AG08396 (cell line): ENCODE measurements at regions not wholly inside any gene's neighbourhood (a gene's known extent, or its start where the extent isn't known, plus 50 kb on each side); places are given as distances from the start of the nearest gene placed in this dataset.

Experiments
- DNase-seq: peaks from one replicate; pipeline ENCODE4 v3.0.0; 2012; ENCODE audit warnings: low spot score, mixed read lengths

DNA sequence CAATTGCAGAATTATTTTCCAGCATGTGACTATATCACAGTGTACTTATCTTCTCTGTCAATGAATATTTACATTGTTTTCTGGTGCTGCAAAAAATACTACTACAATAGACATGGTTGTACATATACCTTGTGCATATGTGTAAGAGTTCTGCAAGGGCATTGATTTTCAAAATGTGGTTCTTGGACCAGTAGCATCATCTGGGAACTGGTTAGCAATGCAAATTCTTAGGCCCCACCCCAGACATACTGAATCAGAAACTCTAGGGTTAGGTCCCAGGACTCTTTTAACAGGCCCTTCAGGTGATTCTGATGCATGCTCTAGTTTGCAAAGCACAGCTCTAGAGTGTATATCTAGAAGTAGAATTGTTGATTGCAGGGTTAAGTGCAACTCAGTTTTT lies 292.3 kb downstream of the ZNF621 start:
- no peak for DNase-seq

GRCh38 chr3:40821315-40821714 lies 296.6 kb downstream of the ZNF621 start:
- no peak for DNase-seq

DNA sequence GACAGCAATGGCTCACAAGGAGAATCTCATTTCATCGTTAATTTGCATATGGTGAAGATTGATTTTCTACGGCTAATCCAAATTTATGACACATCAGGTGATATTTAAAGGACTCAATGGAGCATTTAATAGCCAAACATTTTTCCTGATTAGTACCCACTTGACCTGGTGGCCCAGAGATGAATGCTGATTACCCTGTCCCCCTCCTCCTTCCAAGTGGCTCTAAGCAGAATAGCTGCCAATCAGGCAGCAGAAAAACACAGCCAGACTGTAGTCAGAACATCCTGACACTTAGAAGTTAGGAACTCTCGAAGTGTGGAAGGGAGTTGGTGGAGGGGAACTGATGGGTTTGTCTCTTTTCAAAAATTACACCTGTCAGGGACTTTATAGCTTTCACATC lies 302.5 kb downstream of the ZNF621 start:
- no peak for DNase-seq

GRCh38 chr3:40827942-40828688 lies 303.4 kb downstream of the ZNF621 start:
- DNase-seq: no peak

DNA sequence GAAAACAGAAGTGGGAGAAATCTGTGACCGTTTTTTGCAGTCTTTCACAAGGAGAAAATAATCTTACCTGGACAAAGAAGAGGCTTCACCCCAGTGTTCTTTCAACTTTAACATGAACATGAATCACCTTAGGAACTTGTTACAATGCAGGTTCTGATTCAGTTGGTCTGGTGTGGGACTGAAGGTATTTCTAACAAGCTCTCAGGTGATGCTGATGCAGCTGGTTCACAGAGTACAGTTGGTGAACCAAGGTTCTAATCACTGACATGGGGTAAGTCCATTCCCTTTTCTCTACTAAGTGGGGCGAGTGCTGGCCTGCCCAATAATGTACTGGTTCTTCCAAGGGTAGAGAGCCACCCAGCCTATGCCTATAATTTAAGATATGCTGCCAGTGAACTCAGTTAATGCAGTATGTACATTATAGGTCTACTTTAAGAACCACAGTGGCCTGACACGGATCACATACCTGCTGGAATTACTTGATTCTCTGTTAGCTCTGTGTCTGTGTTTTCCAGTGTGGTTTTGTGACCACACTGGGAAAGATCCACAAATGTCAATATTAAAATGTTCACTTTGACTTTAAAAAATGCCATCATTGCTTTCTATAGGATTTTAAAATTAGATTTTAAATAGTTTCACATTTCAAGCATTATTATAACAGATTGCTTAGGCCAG lies 304.1 kb downstream of the ZNF621 start:
- no peak for DNase-seq

- no peak for DNase-seq
Observed at GRCh38 chr3:40829876-40830275, 305.1 kb downstream of the ZNF621 start.

- DNase-seq: no peak
Observed at GRCh38 chr3:40837300-40837699, 312.5 kb downstream of the ZNF621 start.

DNA sequence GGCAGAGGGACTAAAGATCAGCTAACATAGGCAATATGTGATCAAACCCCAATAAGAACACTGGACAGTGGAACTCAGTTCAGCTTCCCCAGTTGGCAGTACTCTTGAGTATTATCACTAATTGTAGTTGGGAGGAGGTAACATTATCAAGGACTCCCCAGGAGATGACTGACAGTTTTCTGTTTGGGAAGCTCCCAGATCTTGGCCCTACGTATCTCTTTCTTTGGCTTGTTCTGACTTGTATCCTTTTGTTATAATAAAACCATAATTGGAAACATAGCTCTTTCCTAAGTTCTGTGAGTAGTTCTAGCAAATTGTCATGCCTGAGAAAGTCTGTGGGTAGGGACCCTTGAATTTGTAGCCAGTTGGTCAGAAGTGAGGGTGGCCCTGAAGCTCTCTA lies 316.4 kb downstream of the ZNF621 start:
- DNase-seq: no peak

DNA sequence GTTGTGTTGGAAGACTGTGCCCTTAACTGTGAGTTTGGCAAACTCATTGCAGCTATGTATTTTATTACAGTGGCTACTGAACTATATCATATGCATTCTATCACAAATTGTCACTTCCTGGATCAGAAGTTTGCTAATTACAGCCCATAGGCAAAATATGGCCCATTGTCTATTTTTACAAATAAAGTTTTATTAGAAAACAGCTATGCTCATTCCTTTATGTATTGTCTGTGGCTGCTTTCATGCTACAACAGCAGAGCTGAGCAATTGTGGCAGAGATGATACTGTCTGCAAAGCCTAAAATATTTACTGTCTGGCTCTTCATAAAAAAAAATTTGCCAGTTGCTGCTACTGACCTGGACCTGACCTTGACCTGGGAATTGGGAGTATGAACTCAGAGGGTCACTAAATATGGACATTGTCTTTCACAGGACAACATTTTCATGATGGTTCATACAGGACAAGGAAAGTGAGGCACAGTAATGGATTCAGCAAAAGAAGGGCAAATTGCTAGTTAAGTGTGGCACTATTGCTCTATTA lies 316.9 kb downstream of the ZNF621 start:
- no peak for DNase-seq

GRCh38 chr3:40842714-40843113 lies 318.0 kb downstream of the ZNF621 start:
- no peak for DNase-seq

DNA sequence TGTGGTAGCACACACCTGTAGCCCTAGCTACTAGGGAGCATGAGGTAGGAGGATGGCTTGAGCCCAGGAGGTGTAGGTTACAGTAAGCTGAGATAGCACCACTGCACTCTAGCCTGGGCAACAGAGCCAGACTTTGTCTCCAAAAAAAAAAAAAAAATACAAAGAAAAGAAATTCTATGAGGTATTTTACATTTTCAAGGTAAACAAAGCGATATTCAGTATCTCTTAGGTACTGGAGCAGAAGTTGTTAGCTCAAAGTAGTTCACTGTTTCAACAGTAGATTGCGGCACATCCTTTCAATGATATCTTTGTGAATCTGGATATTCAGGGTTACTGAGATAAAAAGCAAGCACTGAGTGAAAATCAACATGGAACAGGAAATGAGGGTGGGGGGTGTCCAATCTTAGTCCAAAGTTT lies 318.5 kb downstream of the ZNF621 start:
- DNase-seq: no peak

GRCh38 chr3:40843851-40844548 lies 319.2 kb downstream of the ZNF621 start:
- DNase-seq: no peak

- no peak for DNase-seq
Observed at GRCh38 chr3:40844896-40845295, 320.1 kb downstream of the ZNF621 start.

- no peak for DNase-seq
Observed at GRCh38 chr3:40845447-40845846, 320.7 kb downstream of the ZNF621 start.

DNA sequence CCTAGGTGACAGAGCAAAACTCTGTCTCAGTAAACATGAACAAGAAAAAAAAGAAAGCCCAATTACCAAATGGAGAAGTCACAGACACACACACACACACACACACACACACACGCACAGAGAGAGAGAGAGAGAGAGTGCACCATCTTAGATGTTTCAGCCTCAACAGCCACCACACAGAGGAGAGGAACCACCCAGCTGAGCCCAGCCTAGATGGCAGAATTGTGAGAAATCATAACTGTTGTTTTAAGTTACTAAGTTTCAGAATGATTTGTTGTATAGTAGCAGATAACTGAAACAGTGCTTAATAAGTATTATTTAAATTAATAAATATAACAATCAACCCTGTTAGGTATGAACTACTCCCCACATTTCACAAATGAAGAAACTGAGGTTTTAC lies 321.2 kb downstream of the ZNF621 start:
- no peak for DNase-seq

GRCh38 chr3:40846451-40846850 lies 321.7 kb downstream of the ZNF621 start:
- DNase-seq: no peak

DNA sequence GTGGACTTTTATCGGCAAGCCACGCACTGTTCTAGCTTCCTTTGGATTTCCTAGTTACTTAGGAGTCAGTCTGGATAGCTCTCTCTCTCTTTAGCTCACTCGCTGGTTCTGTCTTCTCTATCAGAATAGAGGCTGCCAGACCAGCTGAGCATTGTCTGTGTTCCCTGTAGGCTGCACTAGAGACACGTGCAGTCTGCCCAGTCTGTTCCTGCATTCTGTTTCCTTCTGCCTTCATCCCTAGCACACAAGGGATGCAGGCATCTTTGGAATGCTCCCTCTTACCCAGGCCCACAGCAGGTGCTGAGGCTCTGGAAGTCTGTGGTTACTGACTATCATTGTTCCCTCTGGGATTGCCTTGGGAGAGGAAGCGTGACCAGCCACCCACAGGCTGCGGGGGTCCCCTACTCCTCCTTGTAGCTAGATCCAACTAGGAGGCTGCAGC lies 322.8 kb downstream of the ZNF621 start:
- DNase-seq: no peak

DNA sequence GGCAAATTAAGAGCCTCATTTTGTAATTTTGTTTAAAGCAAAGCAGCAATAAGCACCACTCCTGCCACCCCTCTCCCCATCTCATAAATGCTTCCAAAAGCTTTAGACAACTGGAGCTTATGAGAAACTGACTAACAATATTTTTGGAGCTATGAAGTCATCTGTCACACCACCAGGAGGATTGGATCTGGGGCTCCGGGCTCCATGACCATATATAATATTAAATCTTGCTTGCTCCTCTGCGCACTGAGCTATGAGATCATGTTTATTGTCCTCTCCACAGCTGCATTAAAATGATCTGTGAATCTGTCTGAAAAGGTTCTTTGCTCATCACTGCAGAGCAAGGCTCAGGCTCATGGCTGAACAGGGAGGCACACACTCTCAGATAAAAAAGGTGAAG lies 323.7 kb downstream of the ZNF621 start:
- no peak for DNase-seq

DNA sequence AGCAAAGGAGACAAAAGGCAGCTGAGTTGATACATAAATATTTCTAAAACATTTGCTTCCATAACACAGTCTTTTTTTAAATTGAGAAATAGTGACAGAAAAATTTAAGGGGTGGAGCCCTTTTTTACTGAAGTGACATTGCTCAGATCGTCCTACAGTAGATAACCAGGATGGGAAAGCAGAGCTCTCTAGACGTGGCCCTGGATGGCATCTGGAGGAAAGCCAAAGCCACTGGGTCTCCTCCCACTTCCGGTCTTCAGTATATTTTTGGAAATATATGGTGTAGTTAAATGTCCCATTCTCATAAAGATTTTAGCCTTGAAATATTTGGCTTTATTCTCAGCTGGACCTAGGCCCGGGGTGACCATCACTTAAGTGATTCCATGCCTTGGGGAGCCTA lies 326.1 kb downstream of the ZNF621 start:
- DNase-seq: no peak

DNA sequence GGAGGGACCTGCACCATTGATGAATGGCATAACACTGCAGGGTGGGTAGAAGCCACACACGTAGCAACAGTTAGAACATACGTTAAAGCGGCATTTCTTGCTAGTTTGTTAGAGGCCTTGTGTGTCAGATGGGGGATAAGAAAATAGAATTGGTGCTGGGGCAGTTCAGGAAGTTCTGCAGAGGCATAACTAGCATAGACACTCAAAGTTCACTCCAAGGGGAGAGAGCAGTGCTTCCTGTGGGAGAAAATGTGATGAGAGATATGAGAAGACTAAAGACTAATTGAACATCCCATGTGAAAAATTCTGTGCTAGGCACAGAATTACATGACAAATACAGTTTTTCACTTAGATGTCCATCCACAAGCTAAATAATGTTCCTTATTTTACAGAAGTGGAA lies 327.1 kb downstream of the ZNF621 start:
- no peak for DNase-seq

DNA sequence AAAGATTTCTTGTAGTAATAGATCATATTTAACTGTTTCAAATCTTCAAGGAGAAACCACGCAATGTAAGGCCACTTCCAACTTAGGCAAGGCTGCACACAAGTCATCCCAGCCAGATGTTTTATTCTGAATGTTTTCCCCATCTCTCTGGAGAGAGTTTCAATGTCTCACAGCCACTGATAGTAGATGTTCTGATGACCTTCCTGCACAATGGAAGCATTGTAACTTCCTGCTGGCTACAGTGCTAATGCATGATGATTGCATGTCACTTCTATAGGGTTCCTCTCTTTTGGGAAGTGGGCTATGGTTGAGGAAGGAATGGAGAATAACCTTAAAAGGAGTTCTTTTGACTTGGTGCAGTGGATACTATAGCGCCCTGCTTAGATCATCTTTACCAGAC lies 328.0 kb downstream of the ZNF621 start:
- no peak for DNase-seq

DNA sequence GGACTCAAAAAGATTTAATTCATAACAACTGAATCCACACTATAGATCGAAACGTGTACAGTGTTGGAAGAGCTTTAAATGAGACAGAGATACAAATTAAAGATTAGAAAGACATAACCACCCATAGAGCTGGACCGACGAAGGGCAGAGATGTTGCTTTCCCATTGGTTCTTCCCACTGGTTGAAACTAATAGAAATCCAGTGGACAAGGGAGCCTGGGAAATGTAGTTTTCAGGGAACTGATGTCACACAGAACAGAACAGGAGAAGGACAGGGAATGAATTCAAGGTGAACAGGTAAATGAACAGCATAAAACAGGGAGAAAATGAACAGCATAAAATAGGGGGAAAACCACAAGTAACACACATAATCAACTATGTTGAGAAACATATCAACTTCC lies 328.7 kb downstream of the ZNF621 start:
- DNase-seq: no peak

DNA sequence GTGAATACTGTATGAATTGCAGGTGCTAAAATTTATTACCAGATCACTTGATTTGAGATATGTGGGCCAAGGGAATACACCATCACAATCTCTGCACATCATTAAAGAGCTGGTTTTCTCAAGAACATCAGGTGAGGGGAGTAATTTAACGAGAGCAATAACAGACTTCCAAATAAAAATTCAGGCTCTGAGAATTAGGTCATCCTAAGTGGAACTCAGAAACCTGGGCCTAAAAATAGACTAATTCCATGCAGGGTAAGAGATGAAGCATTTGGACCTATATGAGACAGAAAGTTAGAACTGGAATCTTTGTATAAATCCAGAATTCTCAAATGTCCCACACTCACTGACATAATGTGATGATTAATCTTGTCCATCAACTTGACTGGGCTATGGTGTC lies 331.1 kb downstream of the ZNF621 start:
- DNase-seq: no peak
